ENCODE measurements at regions not wholly inside any gene's neighbourhood (a gene's known extent, or its start where the extent isn't known, plus 50 kb on each side); places are given as distances from the start of the nearest gene placed in this dataset.

DNA sequence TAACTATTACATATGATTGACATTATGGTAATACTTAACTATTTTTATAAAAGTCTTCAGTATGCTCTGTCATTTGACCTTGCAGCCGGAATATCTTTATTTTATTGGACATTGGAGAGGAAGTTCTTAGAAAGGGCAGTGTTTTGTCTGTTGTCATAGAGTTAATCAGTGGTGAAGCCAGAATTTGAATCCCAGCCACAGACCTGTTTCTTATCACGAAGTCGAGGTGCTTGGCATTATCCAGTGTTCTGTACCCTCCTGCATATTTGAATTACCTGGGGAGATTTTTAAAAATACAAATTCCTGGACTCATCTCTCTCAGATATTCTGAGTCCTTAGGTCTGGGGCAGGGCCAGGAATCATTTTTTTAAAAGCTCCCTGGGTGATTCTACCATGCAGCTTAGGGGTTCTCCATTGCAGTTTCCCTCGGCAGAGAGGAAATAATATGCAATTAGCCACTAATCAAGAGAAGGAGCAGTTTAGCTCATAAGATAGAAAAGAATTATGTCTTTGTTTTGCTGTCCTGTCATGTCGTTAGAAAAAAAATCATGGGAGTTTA lies 195.6 kb upstream of the CFAP20DC start:
- TF ChIP-seq CTCF (IDR thresholded peaks at IDR 0.05), result no peak
- no peak for TF ChIP-seq POLR2A (IDR thresholded peaks at IDR 0.05; ENCODE audit: low read depth)
